ENCODE measurements at regions not wholly inside any gene's neighbourhood (a gene's known extent, or its start where the extent isn't known, plus 50 kb on each side); places are given as distances from the start of the nearest gene placed in this dataset.
A peak's percentile ranks its signal among the peaks of the same experiment; 100 is the strongest.
"Not testable (repeated sequence)": the region's sequence is repeated elsewhere in the genome, so short reads cannot be mapped to it uniquely, and the experiment has no call there.

DNA sequence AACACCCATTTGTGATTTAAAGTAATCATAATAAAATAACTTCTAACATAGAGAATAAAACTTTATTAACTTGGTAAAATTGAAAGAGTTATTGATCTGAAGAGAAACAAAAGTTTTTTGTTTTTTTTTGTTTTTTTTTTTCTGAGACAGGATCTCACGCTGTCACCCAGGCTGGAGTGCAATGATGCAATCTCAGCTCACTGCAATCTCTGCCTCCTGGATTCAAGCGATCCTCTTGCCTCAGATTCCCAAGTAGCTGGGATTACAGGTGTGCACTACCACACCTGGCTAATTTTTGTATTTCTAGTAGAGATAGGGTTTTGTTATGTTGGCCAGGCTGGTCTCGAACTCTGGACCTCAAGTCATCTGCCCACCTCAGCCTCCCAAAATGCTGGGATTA is 116.5 kb upstream of the SPATA31D4 start:
- not testable (repeated sequence) for FAIRE-seq; DNase-seq (ENCODE audit: low spot score)

DNA sequence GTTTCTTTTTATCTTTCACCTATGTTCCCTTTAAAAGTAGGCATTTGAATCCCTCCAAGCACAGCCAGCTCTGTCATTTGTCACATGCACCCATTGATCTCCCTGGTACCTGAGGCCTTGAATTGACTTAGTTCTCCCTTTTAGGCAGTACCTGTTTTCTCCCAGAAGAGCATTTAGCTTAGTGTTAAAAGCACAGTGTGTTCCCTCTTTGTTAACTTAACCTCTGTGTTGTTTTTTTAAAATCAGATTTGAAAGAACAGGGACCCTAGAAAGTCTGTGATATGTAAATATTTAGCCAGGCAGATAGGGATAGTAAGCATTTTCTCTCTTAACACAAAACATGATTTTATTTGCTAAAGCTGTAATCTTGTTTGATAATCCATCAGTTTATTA is 113.8 kb upstream of the SPATA31D4 start:
- no peak for DNase-seq (ENCODE audit: low spot score)
- FAIRE-seq = no peak

DNA sequence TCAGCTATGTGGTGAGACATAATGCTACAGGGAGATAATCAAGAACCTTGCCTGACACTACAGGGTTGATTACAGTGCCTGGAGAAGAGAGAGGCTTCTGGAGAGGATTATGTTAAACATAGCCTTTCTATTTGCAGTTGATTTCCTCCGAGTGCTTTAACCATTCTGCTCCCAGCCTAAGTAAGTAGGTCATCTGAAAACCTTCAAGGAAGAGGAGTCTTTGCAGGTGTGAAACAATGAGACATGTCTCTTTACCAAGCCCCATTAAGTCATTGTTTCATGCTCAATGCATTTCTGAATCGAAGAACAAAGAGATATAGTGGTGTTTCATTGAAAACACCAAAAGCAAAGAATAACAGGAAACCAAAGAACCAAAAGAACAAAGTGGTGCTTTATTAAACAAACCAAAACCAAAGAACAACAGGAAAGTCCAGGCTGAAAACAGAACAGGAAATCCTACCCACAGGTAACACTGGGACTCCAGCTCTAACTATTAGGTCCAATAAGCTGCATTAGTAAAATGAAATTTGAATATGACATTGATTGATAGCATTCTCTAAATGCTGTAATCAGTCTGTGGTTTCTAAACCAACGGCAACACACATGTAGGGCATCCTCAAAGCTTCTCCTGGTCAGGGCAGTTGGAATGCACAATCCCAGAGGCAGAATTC is 113.3 kb upstream of the SPATA31D4 start:
- DNase-seq (ENCODE audit: low spot score) = peak; percentile 13
- FAIRE-seq = no peak

DNA sequence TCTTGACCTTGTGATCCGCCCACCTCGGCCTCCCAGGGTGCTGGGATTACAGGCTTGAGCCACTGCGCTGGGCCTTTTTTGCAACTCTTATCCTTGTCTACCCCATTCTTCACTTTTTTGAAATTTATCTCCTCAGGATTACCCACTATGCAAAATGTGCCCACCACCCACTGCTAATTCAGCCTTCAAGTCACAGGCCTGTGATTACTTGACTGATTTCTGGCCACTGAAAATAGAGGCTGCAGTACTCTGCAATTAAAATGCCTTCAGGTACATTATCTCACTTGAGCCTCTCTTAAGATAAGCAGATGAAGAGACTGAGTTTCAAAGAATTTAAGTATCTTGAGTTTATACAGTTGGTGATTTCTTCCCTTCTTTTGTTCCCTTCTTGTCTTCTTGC is 112.4 kb upstream of the SPATA31D4 start:
- FAIRE-seq (no peak), DNase-seq (ENCODE audit: low spot score) (no peak)

DNA sequence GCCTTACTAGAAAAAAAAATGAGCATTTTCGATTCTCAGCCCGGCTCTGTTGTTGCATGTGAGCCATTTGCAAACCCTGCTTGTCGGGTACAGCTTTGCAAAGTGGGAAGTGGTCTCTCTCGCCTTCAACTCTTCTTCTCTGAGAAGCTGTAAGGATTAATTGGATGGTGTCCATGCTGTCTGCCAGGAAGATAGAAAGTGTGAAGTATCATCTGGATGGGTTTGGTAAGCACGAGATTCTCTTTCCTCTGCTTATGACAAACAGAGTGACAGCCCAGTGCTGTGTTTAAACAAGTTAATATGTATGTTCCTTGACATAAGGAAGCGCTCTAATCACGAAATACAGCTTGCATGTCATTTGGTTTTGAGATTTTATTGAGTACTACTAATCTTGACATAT is 109.1 kb upstream of the SPATA31D4 start:
- DNase-seq (ENCODE audit: low spot score) = no peak

DNA sequence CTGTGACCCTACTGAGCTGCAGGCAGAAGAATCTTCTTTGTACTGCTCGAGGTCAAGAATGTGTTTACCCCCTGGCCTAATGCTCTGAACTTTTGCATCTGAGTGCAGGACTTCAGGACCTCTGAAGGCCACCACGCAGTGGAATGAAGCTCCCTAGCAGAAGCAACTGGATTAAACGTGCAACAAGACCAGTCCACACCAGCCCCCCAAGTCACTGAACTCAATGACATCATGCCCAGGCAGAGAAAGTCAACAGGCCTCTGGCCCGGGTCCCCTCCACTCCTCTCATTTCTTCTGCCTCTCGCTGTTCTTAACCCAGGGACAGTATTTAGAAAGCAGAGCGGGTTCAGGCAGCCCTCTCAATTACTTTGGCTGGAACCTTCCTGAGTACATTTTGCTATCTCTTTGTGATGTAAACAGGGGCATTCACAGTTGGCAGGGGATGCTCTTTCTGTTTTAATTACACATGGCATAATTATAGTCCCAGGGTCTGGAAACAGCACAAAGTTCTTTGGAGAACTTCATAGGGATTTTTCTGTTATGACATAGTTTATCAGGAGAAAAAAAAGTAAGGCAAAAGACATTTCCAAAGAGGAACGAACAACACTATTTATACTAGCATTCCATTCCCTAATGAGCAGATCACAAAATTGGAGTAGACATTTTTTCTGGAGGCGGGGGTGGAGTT is 108.2 kb upstream of the SPATA31D4 start:
- DNase-seq (ENCODE audit: low spot score) = no peak
- no peak for FAIRE-seq

More for the DNA sequence above, 109.1 kb upstream of the SPATA31D4 start:
- FAIRE-seq = no peak

DNA sequence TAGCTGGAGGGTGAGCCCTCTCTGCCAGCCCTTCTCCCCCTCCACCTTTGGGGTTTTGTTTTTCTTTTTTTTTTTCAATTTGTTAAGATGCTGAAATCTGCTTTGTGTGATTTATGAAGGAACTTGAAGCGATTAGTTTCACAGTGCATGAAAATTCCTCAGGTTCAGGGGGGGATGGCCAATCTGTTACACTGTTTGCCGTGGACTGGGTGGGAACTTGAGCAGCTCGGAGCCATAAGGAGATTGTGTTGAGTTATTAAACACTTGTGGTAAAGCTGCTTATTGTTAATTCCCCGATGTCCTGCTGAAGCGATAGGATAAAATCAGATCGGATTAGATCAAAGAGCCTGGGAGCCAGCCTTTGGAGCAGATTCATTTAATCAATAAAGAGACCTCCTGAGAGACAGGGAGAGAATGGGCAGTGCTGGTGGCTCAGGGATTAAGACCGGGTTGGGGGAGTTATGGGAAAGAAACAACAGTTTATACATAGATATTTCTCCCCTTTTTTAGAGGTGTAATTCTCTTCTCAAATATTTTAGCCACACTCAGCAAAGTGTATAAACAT is 105.8 kb upstream of the SPATA31D4 start:
- DNase-seq (ENCODE audit: low spot score) (no peak), FAIRE-seq (no peak)

DNA sequence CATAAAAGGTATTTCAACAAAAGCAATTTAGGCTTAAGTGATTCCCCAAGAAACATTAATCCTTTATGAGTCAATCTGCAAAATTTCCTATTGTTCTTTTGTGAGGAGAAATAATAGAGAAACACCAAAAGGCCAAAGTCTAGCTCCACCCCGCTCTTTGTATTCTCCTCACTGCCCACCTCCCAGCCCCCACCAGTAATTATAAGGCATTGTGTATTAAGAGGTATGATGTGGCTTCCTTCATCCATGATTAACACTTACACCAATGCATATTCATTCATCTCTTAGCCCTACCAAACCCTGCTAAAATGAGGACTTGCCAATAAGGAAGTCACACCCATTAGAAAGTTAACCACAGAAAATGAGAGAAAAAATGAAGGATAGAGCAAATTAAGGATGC is 105.3 kb upstream of the SPATA31D4 start:
- no peak for DNase-seq (ENCODE audit: low spot score)
- FAIRE-seq = no peak

DNA sequence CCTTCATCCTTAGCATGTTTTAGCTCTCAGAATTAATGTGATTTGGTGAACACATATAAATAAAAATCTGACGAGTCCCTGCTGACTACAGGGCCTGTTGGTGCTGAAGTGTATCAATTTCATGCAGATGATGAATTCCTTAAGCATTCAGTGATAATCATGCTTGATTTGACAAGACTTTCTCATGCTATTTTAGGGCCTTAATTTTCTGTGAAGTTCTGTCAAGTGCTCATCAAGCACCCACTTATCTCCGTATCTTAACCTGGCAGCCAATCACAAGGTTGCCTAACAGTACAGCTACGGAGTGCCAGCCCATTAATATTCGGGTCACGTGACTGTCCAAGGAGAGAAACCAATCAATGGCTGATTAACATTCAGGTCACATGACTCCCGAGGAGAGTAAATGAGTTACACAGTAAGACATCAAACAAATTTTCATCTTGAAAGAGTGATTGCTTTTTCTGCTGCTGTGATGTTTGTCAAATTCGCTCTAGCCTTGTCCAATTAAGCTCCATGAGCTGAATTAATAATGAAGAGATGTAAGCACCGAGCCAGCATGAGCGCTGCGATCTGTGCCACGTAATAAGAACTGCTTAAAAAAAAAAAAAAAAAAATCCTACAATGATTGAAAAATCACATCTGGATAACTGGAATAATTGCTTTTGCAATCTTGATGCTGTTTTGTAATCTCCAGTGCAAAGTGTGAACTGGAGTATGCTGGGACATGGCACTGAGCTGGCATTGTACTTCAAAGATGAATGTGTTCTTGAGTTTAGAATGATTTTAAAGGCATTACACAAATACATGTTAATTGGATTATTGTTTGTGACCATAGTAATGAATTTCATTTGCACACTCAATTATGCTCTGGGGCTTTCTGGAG is 104.3 kb upstream of the SPATA31D4 start:
- DNase-seq (ENCODE audit: low spot score) (no peak), FAIRE-seq (no peak)

DNA sequence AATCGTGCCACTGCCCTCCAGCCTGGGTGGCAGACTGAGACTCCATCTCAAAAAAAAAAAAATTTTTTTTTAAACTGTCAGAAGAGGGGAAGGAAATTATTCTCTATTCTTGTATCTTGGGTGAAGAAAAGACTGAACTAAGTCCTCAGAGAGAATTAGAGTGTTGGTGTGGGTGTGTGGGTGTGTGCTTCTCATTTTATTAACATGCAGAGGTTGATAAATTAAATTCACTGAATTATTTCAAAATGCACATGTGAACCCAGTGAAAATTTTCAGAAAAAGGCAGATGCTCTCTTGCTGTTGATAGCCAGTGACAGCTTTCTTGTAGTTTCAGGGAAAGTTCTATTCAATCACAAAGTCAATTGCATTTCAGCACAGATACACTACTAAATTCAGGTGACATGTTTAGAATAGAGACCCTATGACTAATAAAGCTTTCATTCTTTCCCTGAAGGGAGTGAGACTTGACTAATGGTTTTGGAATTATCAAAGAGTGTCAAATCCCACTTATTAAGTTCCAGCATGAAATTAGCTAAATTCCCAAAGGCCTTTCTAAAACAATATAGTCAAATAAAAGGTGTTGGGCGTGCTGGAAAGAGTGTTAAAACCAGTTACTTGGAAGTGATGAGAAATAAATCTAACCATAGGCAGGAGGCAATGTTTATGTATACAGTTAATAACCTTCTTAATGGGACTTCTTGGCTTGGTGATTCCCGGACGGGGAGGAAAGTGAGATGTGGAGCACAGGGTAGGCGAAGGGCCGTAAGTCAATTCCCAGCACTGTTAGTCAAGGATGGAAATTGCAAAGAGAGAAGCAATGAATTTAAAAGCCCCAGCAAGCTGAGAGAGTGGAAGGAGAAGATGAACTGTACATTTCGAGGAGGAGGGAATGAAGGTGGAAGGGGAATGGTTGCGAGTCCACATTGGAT is 103.2 kb upstream of the SPATA31D4 start:
- peak; percentile 82 for FAIRE-seq

DNA sequence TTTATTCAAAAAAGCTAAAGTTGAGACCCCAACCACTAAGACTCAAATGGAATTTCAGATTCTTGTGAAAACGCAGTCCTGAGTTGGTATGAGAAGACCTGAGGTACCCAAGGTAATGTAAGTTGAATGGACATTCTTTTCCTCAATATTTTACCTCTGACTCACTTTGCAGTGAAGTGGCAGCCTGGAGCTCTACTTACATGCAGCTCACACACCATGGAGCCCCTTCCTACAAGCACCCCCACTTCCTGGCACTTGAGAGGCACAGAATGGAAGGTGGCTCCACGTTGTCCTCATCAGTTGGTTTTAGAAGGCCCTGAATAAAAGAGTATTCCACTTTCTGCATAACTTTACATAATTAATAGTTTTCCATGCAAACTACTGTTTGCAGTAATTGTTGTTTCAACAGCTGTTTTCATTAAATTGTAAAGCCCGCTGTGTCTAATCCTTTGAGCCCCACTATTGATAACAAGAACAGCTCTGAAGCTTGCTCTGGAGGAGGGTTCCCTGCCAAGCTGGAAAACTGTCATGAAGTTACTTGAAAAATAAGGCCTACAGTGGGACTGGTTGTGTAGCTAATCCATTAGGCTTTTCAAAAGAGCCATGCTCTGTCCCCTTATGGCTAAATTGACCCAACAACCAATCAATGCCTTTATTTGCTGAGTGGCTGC is 102.2 kb upstream of the SPATA31D4 start:
- DNase-seq (ENCODE audit: low spot score) (peak; percentile 83), FAIRE-seq (peak; percentile 85)

More for the DNA sequence above, 103.2 kb upstream of the SPATA31D4 start:
- DNase-seq (ENCODE audit: low spot score) = peak; percentile 61

DNA sequence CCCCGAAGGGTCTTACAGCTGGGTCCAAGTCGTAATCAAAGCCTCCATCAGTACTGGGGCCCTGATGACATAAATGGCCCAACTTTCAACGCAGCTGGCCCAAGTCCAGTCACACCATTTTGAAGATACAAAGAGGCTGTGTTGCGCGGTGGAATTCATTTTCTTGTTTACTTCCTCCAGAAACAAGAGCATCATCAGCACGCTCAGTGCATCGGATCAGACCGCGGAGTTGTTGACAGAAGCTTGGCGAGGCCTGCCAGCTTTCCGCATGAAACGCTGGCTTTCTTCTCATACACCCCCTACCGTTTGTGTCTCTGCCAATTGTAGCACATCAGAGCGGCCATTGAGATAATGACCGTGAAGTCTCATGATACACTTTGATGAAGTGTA is 101.7 kb upstream of the SPATA31D4 start:
- DNase-seq (ENCODE audit: low spot score) (no peak), FAIRE-seq (no peak)

DNA sequence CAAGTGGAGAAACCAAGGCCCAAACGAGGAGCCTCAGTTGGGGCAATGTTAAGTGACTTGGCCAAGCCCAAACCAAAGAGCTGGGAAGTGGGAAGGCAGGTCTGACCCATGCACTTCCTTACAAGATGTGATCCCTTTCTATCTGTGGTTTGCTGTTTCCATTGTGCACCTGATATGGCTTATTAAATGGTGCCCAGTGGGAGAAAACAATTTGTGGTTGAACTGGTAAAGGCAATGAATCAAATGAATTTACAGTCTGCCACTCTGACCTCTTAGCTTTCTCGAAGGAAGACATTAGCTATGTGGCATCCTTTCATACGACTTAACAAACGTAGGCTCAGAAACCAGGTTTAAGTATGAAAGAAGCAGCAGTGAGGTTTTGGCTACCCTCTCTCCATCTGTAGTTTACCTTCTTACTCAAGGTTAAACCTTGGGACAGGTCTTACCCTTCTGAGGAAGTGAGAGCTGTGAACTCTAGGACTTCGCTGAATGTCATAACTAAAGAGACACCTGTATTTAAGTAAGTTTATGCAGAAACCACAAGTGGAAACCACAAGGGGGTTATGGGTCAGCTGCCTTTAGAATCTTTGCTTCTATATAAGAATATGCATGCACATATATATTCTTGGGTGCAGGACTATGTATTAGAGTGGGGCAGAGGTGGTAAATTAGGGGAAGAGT is 100.5 kb upstream of the SPATA31D4 start:
- no peak for FAIRE-seq
- no peak for DNase-seq (ENCODE audit: low spot score)

DNA sequence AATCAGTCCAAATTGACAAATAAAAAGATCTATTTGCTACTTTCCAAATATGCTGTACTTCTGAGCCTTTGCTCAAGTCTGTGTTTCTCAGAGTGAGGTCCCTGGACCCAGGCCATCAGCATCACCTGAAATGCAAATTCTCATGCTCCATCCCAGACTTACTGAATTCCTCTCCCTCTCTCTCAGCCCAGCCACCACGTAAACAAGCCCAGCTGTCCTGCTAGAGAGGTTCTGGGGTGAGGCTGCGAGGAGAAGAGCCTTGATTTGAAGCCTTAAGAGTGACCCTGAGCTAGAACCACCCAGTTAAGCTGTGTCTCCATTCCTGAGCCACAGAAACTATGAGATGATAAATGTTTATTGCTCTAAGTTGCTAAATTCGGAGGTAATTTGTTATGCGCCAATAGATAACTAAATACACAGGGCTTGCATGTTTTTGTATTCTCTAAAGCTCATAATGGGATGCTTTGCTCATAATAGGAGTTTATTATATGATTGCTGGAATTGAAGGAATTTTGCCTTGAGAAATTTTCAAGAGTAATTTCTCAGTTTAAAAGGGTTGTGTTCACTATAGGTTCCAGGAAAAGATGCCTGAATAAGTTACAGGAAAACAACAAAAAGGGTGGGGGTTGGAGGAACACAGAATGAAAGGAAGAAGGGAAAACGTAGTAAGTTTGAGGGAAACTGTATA is 98.9 kb upstream of the SPATA31D4 start:
- DNase-seq (ENCODE audit: low spot score) = no peak
- FAIRE-seq = no peak

DNA sequence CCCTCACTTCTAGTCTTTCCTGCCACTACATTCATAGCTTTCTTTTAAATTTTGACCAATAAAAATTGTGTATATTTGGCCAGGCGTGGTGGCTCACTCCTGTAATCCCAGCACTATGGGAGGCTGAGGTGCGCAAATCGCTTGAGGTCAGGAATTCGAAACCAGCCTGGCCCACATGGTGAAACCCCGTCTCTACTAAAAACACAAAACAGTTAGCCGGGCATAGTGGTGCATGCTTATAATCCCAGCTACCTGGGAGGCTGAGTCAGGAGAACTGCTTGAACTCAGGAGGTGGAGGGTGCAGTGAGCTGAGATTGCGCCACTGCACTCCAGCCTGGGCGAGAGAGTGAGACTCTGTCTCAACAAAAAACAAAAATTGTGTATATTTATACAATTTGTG is 97.8 kb upstream of the SPATA31D4 start:
- DNase-seq (ENCODE audit: low spot score); FAIRE-seq: not testable (repeated sequence)

DNA sequence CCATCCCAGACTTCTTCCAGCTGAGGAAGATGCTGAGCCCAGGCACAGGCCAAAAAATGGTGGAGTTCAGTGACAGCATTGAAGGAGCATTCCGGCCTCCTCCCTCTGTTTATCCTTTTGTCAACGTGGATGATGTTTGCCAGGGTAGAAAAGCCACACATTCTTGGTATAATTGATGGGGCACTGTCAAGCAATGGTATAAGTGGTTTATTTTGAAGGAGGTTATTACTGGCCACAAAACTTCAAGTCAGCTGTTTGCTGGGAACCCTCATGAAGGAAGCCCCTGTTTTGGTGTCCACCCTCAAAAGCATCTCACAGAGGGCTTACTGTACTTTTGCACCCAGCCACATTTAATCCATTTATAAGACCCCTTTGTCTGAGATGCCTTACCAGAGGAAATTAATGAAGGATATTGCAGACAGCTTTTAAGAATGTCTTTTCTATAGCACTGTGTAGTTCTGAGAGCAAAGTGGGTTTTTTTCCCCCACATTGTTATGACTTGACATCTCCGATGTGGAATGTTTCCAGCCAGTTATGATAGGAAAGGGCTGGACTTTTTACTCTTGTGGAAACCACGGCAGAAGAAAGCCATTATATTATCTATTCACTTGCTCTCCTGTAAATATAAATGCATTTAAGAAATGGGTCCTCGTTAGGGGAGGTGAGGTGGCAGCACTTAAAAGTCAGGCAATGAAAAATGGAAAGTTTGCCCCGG is 95.5 kb upstream of the SPATA31D4 start:
- no peak for FAIRE-seq

DNA sequence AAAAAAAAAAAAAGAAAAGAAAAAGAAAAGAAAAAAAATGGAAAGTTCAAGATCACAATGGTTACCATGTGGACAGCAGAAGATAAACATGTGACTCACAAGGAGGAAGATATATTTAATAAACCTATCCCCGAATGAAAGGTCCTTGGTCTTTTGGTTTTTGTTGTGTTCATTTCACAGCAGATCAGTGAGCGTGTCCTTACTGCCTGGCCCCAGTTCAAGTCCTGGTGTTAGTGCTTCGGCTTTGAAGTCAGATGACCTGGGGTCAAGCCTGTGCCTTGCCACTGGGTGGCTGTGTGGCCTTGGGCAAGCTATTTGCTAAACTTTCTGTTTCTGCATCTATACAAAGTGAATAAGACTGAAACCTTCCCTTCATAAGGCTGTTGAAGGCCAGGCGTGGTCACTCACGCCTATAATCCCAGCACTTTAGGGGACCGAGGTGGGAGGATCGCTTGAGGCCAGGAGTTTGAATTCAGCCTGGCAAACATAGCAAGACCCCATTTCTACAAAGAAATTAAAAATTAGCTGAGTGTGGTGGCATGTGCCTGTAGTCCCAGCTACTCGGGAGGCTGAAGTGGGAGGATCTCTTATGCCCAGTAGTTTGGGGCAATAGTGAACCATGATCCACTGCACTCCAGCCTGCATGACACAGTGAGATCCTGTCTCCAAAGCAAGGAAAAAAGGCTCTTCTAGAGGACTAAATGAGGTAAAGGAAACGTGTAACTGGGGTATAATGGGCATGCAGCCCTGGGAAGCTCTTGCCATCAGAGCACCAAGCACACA is 94.5 kb upstream of the SPATA31D4 start:
- FAIRE-seq (peak; percentile 66), DNase-seq (ENCODE audit: low spot score) (peak; percentile 63)

More for the DNA sequence above, 95.5 kb upstream of the SPATA31D4 start:
- no peak for DNase-seq (ENCODE audit: low spot score)
